HepG2 (cell line): ENCODE measurements at regions not wholly inside any gene's neighbourhood (a gene's known extent, or its start where the extent isn't known, plus 50 kb on each side); places are given as distances from the start of the nearest gene placed in this dataset.

Experiments
- HNRNPL ChIP-seq: fragments of 200-400 bp; formaldehyde crosslinking; IDR thresholded peaks from 2 replicates; pipeline ENCODE4 v1.6.1; 2017; ENCODE audit warnings: mild to moderate bottlenecking, low read depth, low read length
- HNRNPUL1 ChIP-seq: fragments of 200-400 bp; formaldehyde crosslinking; IDR thresholded peaks from 2 replicates; pipeline ENCODE4 v1.6.1; 2017; ENCODE audit warnings: low read depth, mild to moderate bottlenecking, low read length, moderate library complexity
- MTF1 ChIP-seq: sonication (generic); formaldehyde crosslinking; IDR thresholded peaks from 2 replicates; pipeline ENCODE4 v1.5.0; 2020; ENCODE audit warnings: missing genetic modification reagents
- RCOR2 ChIP-seq: IDR thresholded peaks from 2 replicates; pipeline ENCODE4 v1.6.1; 2016; ENCODE audit warnings: missing biosample characterization, missing genetic modification reagents
- SMARCC2 ChIP-seq: fragments of 450-650 bp; IDR thresholded peaks from 2 replicates; pipeline ENCODE4 v1.6.1; 2017; ENCODE audit warnings: antibody characterized with exemption, mild to moderate bottlenecking
- SMYD3 ChIP-seq: sonication (generic); formaldehyde crosslinking; IDR thresholded peaks from 2 replicates; pipeline ENCODE4 v1.8.1; 2023; ENCODE audit warnings: mild to moderate bottlenecking, missing genetic modification reagents
- ZC3H13 ChIP-seq: sonication (generic); formaldehyde crosslinking; IDR thresholded peaks from 2 replicates; pipeline ENCODE4 v1.8.1; 2023; ENCODE audit warnings: mild to moderate bottlenecking, missing genetic modification reagents, moderate library complexity
- ZFP41 ChIP-seq: sonication (generic); formaldehyde crosslinking; IDR thresholded peaks from 2 replicates; pipeline ENCODE4 v1.4.0; 2020; ENCODE audit warnings: mild to moderate bottlenecking, missing genetic modification reagents, borderline replicate concordance
- ZMAT3 ChIP-seq: sonication (generic); formaldehyde crosslinking; conservative IDR thresholded peaks from 2 replicates; pipeline ENCODE4 v1.7.0; 2021; ENCODE audit warnings: missing genetic modification reagents
- ZNF749 ChIP-seq: sonication (generic); formaldehyde crosslinking; IDR thresholded peaks from 2 replicates; pipeline ENCODE4 v1.8.0; 2022; ENCODE audit warnings: mild to moderate bottlenecking, missing genetic modification reagents, moderate library complexity, borderline replicate concordance
- ZNF780A ChIP-seq: sonication (generic); formaldehyde crosslinking; IDR thresholded peaks from 2 replicates; pipeline ENCODE4 v1.8.0; 2022; ENCODE audit warnings: mild to moderate bottlenecking, missing genetic modification reagents, moderate library complexity
- TF ChIP-seq, protein P1 (sequence below): sonication (generic); formaldehyde crosslinking; IDR thresholded peaks from 2 replicates; pipeline ENCODE4 v1.8.0; 2022; ENCODE audit warnings: mild to moderate bottlenecking, missing genetic modification reagents; ENCODE audit not compliant: insufficient replicate concordance
- TF ChIP-seq, protein P2 (sequence below): IDR thresholded peaks from 2 replicates; pipeline ENCODE4 v1.6.1; 2016; ENCODE audit warnings: missing compliant biosample characterization, missing genetic modification reagents, borderline replicate concordance
- TF ChIP-seq, protein P3 (sequence below): sonication (generic); formaldehyde crosslinking; IDR thresholded peaks from 2 replicates; pipeline ENCODE4 v1.4.0; 2020; ENCODE audit warnings: missing genetic modification reagents
- TF ChIP-seq, protein P4 (sequence below): sonication (generic); formaldehyde crosslinking; IDR thresholded peaks from 2 replicates; pipeline ENCODE4 v1.4.0; 2020; ENCODE audit warnings: missing genetic modification reagents
- TF ChIP-seq, protein P5 (sequence below): sonication (generic); formaldehyde crosslinking; IDR thresholded peaks from 2 replicates; pipeline ENCODE4 v1.5.1; 2020; ENCODE audit warnings: mild to moderate bottlenecking, missing genetic modification reagents, moderate library complexity
- TF ChIP-seq, protein P6 (sequence below): sonication (generic); formaldehyde crosslinking; IDR thresholded peaks from 2 replicates; pipeline ENCODE4 v1.4.0; 2020; ENCODE audit warnings: mild to moderate bottlenecking, missing genetic modification reagents, borderline replicate concordance

DNA sequence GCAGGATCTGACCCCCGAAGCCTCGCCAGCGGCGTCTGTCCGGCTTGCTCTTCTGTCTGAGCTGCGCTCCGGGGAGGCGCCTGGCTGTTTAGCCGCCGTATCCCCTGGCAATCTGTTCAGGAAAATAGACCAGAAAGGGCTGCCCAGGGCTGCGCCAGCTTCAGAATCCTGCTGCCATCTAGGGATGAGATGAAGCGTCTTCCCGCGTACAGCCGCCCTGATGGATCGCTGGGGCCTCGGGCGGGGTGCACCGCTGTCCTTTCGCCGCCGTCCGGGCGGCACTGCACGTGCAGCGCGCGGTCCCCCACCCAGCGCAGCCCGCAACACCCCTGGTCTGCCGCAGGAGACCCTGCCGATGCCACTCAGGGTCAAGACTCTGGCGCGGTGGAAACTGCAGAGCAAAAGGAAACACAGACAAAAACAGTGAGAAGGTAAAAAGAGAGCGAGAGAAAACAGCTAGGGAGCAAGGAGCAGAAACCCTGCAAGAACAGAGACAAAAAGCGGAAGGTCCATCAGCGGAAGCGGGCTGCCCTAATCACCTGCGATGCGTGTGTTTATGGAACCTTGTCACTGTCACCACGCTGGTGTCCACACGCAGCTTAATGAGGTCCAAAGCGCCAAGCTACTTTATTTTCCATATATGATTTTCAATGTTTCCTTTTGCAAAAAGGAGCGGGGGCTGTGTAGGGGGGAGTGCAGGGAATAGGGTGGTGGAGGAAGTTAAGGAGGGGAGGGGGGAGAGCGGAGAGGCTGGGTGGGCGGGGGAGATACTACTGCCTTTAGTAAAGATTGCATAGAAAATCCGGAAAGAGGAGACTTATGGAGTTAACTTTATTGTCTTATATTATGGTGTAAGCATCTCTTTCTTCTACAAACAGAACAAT is 2113.3 kb upstream of the PIK3C3 start (continued):
- TF ChIP-seq, protein P1, sequence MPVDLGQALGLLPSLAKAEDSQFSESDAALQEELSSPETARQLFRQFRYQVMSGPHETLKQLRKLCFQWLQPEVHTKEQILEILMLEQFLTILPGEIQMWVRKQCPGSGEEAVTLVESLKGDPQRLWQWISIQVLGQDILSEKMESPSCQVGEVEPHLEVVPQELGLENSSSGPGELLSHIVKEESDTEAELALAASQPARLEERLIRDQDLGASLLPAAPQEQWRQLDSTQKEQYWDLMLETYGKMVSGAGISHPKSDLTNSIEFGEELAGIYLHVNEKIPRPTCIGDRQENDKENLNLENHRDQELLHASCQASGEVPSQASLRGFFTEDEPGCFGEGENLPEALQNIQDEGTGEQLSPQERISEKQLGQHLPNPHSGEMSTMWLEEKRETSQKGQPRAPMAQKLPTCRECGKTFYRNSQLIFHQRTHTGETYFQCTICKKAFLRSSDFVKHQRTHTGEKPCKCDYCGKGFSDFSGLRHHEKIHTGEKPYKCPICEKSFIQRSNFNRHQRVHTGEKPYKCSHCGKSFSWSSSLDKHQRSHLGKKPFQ, result no peak
- TF ChIP-seq, protein P2, sequence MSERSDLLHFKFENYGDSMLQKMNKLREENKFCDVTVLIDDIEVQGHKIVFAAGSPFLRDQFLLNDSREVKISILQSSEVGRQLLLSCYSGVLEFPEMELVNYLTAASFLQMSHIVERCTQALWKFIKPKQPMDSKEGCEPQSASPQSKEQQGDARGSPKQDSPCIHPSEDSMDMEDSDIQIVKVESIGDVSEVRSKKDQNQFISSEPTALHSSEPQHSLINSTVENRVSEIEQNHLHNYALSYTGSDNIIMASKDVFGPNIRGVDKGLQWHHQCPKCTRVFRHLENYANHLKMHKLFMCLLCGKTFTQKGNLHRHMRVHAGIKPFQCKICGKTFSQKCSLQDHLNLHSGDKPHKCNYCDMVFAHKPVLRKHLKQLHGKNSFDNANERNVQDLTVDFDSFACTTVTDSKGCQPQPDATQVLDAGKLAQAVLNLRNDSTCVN (CRISPR knock-in tag), result no peak
- TF ChIP-seq ZMAT3 (CRISPR knock-in tag) (no peak), ZNF780A (CRISPR knock-in tag) (no peak), ZC3H13 (CRISPR knock-in tag) (no peak), MTF1 (CRISPR knock-in tag) (no peak), ZFP41 (CRISPR knock-in tag) (no peak), HNRNPUL1 (no peak), SMARCC2 (no peak), SMYD3 (CRISPR knock-in tag) (no peak), RCOR2 (CRISPR knock-in tag) (no peak), HNRNPL (no peak), ZNF749 (CRISPR knock-in tag) (no peak)
- TF ChIP-seq, protein P3, sequence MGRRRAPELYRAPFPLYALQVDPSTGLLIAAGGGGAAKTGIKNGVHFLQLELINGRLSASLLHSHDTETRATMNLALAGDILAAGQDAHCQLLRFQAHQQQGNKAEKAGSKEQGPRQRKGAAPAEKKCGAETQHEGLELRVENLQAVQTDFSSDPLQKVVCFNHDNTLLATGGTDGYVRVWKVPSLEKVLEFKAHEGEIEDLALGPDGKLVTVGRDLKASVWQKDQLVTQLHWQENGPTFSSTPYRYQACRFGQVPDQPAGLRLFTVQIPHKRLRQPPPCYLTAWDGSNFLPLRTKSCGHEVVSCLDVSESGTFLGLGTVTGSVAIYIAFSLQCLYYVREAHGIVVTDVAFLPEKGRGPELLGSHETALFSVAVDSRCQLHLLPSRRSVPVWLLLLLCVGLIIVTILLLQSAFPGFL (CRISPR knock-in tag), result no peak
- TF ChIP-seq, protein P4, sequence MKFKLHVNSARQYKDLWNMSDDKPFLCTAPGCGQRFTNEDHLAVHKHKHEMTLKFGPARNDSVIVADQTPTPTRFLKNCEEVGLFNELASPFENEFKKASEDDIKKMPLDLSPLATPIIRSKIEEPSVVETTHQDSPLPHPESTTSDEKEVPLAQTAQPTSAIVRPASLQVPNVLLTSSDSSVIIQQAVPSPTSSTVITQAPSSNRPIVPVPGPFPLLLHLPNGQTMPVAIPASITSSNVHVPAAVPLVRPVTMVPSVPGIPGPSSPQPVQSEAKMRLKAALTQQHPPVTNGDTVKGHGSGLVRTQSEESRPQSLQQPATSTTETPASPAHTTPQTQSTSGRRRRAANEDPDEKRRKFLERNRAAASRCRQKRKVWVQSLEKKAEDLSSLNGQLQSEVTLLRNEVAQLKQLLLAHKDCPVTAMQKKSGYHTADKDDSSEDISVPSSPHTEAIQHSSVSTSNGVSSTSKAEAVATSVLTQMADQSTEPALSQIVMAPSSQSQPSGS (CRISPR knock-in tag), result no peak
- TF ChIP-seq, protein P5, sequence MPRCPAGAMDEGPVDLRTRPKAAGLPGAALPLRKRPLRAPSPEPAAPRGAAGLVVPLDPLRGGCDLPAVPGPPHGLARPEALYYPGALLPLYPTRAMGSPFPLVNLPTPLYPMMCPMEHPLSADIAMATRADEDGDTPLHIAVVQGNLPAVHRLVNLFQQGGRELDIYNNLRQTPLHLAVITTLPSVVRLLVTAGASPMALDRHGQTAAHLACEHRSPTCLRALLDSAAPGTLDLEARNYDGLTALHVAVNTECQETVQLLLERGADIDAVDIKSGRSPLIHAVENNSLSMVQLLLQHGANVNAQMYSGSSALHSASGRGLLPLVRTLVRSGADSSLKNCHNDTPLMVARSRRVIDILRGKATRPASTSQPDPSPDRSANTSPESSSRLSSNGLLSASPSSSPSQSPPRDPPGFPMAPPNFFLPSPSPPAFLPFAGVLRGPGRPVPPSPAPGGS, result no peak
- TF ChIP-seq, protein P6, sequence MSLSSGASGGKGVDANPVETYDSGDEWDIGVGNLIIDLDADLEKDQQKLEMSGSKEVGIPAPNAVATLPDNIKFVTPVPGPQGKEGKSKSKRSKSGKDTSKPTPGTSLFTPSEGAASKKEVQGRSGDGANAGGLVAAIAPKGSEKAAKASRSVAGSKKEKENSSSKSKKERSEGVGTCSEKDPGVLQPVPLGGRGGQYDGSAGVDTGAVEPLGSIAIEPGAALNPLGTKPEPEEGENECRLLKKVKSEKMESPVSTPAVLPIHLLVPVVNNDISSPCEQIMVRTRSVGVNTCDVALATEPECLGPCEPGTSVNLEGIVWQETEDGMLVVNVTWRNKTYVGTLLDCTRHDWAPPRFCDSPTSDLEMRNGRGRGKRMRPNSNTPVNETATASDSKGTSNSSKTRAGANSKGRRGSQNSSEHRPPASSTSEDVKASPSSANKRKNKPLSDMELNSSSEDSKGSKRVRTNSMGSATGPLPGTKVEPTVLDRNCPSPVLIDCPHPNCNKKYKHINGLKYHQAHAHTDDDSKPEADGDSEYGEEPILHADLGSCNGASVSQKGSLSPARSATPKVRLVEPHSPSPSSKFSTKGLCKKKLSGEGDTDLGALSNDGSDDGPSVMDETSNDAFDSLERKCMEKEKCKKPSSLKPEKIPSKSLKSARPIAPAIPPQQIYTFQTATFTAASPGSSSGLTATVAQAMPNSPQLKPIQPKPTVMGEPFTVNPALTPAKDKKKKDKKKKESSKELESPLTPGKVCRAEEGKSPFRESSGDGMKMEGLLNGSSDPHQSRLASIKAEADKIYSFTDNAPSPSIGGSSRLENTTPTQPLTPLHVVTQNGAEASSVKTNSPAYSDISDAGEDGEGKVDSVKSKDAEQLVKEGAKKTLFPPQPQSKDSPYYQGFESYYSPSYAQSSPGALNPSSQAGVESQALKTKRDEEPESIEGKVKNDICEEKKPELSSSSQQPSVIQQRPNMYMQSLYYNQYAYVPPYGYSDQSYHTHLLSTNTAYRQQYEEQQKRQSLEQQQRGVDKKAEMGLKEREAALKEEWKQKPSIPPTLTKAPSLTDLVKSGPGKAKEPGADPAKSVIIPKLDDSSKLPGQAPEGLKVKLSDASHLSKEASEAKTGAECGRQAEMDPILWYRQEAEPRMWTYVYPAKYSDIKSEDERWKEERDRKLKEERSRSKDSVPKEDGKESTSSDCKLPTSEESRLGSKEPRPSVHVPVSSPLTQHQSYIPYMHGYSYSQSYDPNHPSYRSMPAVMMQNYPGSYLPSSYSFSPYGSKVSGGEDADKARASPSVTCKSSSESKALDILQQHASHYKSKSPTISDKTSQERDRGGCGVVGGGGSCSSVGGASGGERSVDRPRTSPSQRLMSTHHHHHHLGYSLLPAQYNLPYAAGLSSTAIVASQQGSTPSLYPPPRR (CRISPR knock-in tag), result no peak
